B cell (primary cell): ENCODE measurements at regions not wholly inside any gene's neighbourhood (a gene's known extent, or its start where the extent isn't known, plus 50 kb on each side); places are given as distances from the start of the nearest gene placed in this dataset.

Source experiments
- ATAC-seq: fragments of 200-7000 bp; cut with Tn5 transposase; one replicate; pipeline ENCODE4 v1.10.0; 2021; ENCODE audit warnings: low read depth, mild to moderate bottlenecking, moderate number of reproducible peaks, moderate library complexity
- CTCF ChIA-PET: fragments of 350-600 bp; sonication (Branson Sonifier 250); formaldehyde crosslinking; loops from one replicate; lab custom pipeline; 2021; ENCODE audit warnings: antibody characterized with exemption, inconsistent platforms; lab: Charles Lee
- POLR2A ChIA-PET: fragments of 350-600 bp; sonication (Branson Sonifier 250); formaldehyde crosslinking; loops from one replicate; lab custom pipeline; 2021; ENCODE audit warnings: antibody characterized with exemption; lab: Charles Lee
- DNase-seq: peaks from one replicate; pipeline ENCODE4 v3.0.0; 2013
- H2AFZ ChIP-seq: 2 replicates; pipeline ENCODE4 v1.6.1; 2012; ENCODE audit warnings: mild to moderate bottlenecking, low read depth, low read length; ENCODE audit not compliant: insufficient read depth, poor library complexity, severe bottlenecking
- H3K27ac ChIP-seq, 2 donors: 1 replicate in 1 of 2; 2 replicates in 1 of 2; pipeline ENCODE4 v1.5.1; 2012 to 2013; ENCODE audit warnings: low read length in 2 of 2, mild to moderate bottlenecking in 2 of 2, moderate library complexity in 1 of 2
- H3K27me3 ChIP-seq, 4 experiments: fragments of 200-600 bp in 1 of 4; sonication (generic) in 1 of 4; replicated peaks in 1 of 4; 1 replicate in 2 of 4; 2 replicates in 2 of 4; pipeline versions ENCODE4 v1.6.1 to v1.7.0; 2013 to 2016; ENCODE audit warnings: low read length in 3 of 4, mild to moderate bottlenecking in 2 of 4, mixed read lengths in 1 of 4, moderate library complexity in 1 of 4; ENCODE audit not compliant: insufficient read depth in 4 of 4, control insufficient read depth in 3 of 4; ENCODE audit errors: control extremely low read depth in 1 of 4
- H3K36me3 ChIP-seq, 2 experiments: replicated peaks in 1 of 2; 1 replicate in 1 of 2; 2 replicates in 1 of 2; pipeline versions ENCODE4 v1.6.1 to v1.7.1; 2013; ENCODE audit warnings: low read length in 1 of 2; ENCODE audit not compliant: insufficient read depth in 2 of 2, control insufficient read depth in 1 of 2; ENCODE audit errors: control extremely low read depth in 1 of 2, extremely low read depth in 1 of 2
- H3K4me1 ChIP-seq, 2 donors: fragments of 200-600 bp in 1 of 2; sonication (generic) in 1 of 2; 1 replicate in 1 of 2; 2 replicates in 1 of 2; pipeline versions ENCODE4 v1.5.1 to v1.6.1; 2013 to 2017; ENCODE audit warnings: low read length in 2 of 2; ENCODE audit not compliant: control insufficient read depth in 2 of 2, insufficient read depth in 2 of 2
- H3K4me2 ChIP-seq: replicated peaks from 2 replicates; pipeline ENCODE3; 2012; ENCODE audit warnings: mild to moderate bottlenecking, low read depth, low read length; ENCODE audit not compliant: poor library complexity, severe bottlenecking
- H3K4me3 ChIP-seq, 5 experiments: fragments of 200-600 bp in 1 of 5; sonication (generic) in 1 of 5; 1 replicate in 3 of 5; 2 replicates in 2 of 5; pipeline versions ENCODE4 v1.5.1 to v1.7.0; 2011 to 2016; ENCODE audit warnings: low read length in 4 of 5, mild to moderate bottlenecking in 4 of 5, low read depth in 2 of 5, control low read depth in 1 of 5, moderate library complexity in 1 of 5; ENCODE audit not compliant: insufficient read depth in 1 of 5; ENCODE audit errors: control extremely low read depth in 1 of 5, extremely low read depth in 1 of 5
- H3K79me2 ChIP-seq: fragments of 200-600 bp; sonication (generic); one replicate; pipeline ENCODE4 v1.6.0; 2016; ENCODE audit warnings: low read length; ENCODE audit not compliant: control insufficient read depth, insufficient read depth
- H3K9ac ChIP-seq: fragments of 200-600 bp; sonication (generic); 2 replicates; pipeline ENCODE4 v1.6.1; 2017; ENCODE audit warnings: mild to moderate bottlenecking, low read length, moderate library complexity
- H3K9me3 ChIP-seq, 3 donors: one replicate each; pipeline versions ENCODE4 v1.6.1 to v1.7.1; 2013; ENCODE audit warnings: low read length in 2 of 3; ENCODE audit not compliant: control insufficient read depth in 2 of 3, insufficient read depth in 1 of 3; ENCODE audit errors: control extremely low read depth in 1 of 3
- H4K20me1 ChIP-seq: 2 replicates; pipeline ENCODE4 v1.6.0; 2012; ENCODE audit warnings: mild to moderate bottlenecking, low read length; ENCODE audit not compliant: insufficient read depth, control insufficient read depth, poor library complexity, severe bottlenecking
- H3K27ac Mint-ChIP-seq: one replicate; pipeline ENCODE4 v1.8.0; 2021; ENCODE audit warnings: mixed read lengths
- H3K27me3 Mint-ChIP-seq: one replicate; pipeline ENCODE4 v1.8.0; 2021; ENCODE audit warnings: mixed read lengths
- H3K4me1 Mint-ChIP-seq: one replicate; pipeline ENCODE4 v1.8.0; 2021; ENCODE audit warnings: mixed read lengths
- H3K4me3 Mint-ChIP-seq: one replicate; pipeline ENCODE4 v1.8.0; 2021; ENCODE audit warnings: mixed read lengths
- H3K9me3 Mint-ChIP-seq: one replicate; pipeline ENCODE4 v1.8.0; 2022; ENCODE audit warnings: mixed read lengths; ENCODE audit not compliant: insufficient read depth
- CTCF ChIP-seq: fragments of 200-600 bp; IDR thresholded peaks from one replicate; pipeline ENCODE4 v1.8.0; 2022; ENCODE audit warnings: antibody characterized with exemption, mild to moderate bottlenecking
- EZH2 ChIP-seq: IDR thresholded peaks from 2 replicates; pipeline ENCODE4 v1.6.1; 2012; ENCODE audit warnings: borderline replicate concordance, low read depth, mild to moderate bottlenecking, moderate library complexity, low read length; ENCODE audit not compliant: insufficient read depth, poor library complexity, severe bottlenecking
- WGBS: methylation state at CpG from one replicate; pipeline ENCODE4 v1.1.5; 2013; ENCODE audit warnings: missing lambda C conversion rate; ENCODE audit not compliant: insufficient coverage; 5-methylcytosine and 5-hydroxymethylcytosine counted together
- intact Hi-C: fragments of 100-400 bp; cut with micrococcal nuclease; formaldehyde crosslinking; loops from one replicate; pipeline ENCODE4 v1.10.0; 2022

GRCh38 chr20:39913274-39913673, 775.8 kb downstream of the MAFB start:
- Histone ChIP-seq H3K9ac (no peak overlapping the region), H3K4me3 (no peak overlapping the region), H3K27ac (no peak overlapping the region), H2AFZ (no peak overlapping the region), H3K79me2 (no peaks in the 10 kb centered on the region), H3K36me3 (no peaks in the 10 kb centered on the region), H3K4me1 (no peaks in the 10 kb centered on the region), H3K4me2 (no peak overlapping the region), H3K9me3 (no peaks in the 10 kb centered on the region), H4K20me1 (no peaks in the 10 kb centered on the region), H3K27me3 (peaks cover 0 to 7% (median 0%) of the 10 kb centered on the region in 4 experiments)
- DNase-seq: no peak
- ChIA-PET POLR2A (no interaction called here), CTCF (no interaction called here)
- intact Hi-C loops: no loop called here
- peaks cover 4% of the 10 kb centered on the region for H3K27me3 Mint-ChIP-seq
- TF ChIP-seq CTCF (no peak), EZH2 (no peak)
- H3K4me3 Mint-ChIP-seq: no peak overlapping the region
- H3K4me1 Mint-ChIP-seq: no peaks in the 10 kb centered on the region
- 68% methylated on average over 2 of the region's 3 CpGs for WGBS
- H3K27ac Mint-ChIP-seq: no peak overlapping the region
- no peak for ATAC-seq
- H3K9me3 Mint-ChIP-seq: no peaks in the 10 kb centered on the region

DNA sequence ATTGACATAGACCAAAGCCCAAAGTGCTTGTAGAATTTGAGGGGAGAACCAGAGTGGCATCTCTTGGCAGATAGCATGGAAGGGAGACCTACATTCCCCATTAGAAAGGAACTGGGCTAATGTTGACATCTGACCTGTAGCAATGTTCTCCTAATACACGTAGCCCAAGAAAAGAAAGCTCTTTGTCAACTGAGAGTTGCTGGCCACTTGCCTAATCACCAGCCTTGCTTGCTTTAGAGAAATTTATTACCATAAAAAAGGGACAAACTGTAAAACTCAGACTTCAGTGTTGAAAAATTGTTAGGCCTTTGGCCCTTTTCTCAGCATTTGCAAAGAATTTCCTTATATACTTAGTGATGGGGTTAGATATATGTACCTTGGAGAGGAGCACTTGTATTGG, 777.5 kb downstream of the MAFB start:
- no peak for TF ChIP-seq CTCF
- no peak for TF ChIP-seq EZH2

More for the DNA sequence above, 777.5 kb downstream of the MAFB start:
- Histone ChIP-seq H3K9me3 (no peaks in the 10 kb centered on the region), H3K9ac (no peak overlapping the region), H4K20me1 (no peaks in the 10 kb centered on the region), H3K27ac (no peak overlapping the region), H3K4me1 (no peaks in the 10 kb centered on the region), H3K4me3 (no peak overlapping the region), H3K36me3 (no peaks in the 10 kb centered on the region), H2AFZ (no peak overlapping the region), H3K79me2 (no peaks in the 10 kb centered on the region), H3K4me2 (no peak overlapping the region), H3K27me3 (peaks cover 0 to 3% (median 0%) of the 10 kb centered on the region in 4 experiments)
- H3K9me3 Mint-ChIP-seq: no peaks in the 10 kb centered on the region
- H3K4me1 Mint-ChIP-seq: no peaks in the 10 kb centered on the region
- CTCF ChIA-PET: no interaction called here
- DNase-seq (no peak), ATAC-seq (no peak)
- POLR2A ChIA-PET: no interaction called here
- WGBS: 100% methylated on average over 1 of the region's 1 CpG
- H3K4me3 Mint-ChIP-seq: no peak overlapping the region
- intact Hi-C loops: no loop called here
- H3K27me3 Mint-ChIP-seq: no peaks in the 10 kb centered on the region
- H3K27ac Mint-ChIP-seq: no peak overlapping the region
